H1 (cell line): ENCODE measurements at regions not wholly inside any gene's neighbourhood (a gene's known extent, or its start where the extent isn't known, plus 50 kb on each side); places are given as distances from the start of the nearest gene placed in this dataset.

Source experiments
- CTCF ChIA-PET: fragments of 300-600 bp; sonication (Branson Sonifier 250); formaldehyde crosslinking; loops from one replicate; lab custom pipeline; 2021; ENCODE audit not compliant: partially characterized antibody; lab: Charles Lee
- POLR2A ChIA-PET: fragments of 300-600 bp; sonication (Branson Sonifier 250); formaldehyde crosslinking; loops from one replicate; lab custom pipeline; 2021; ENCODE audit warnings: inconsistent platforms; ENCODE audit not compliant: partially characterized antibody; lab: Charles Lee
- DNase-seq, 2 experiments: peaks; one replicate each; pipeline versions ENCODE4 v3.0.0 to v3.0.0-alpha.2; 2010 to 2022; ENCODE audit warnings: low spot score in 2 of 2, low read depth in 1 of 2, mixed read lengths in 1 of 2
- FAIRE-seq: peaks from 2 replicates; lab custom pipeline; 2011; peaks lifted over from hg19 to GRCh38; lab: Jason Lieb, UNC
- H2AFZ ChIP-seq: 2 replicates; pipeline ENCODE4 v1.8.1; 2012; ENCODE audit warnings: low read length, inconsistent platforms
- H2AK5ac ChIP-seq: 2 replicates; pipeline ENCODE4 v1.6.1; 2013; ENCODE audit warnings: low read depth, low read length
- H2BK120ac ChIP-seq: replicated peaks from 2 replicates; pipeline ENCODE3; 2013; ENCODE audit warnings: low read depth, low read length, inconsistent platforms
- H2BK12ac ChIP-seq: 2 replicates; pipeline ENCODE4 v1.6.1; 2013; ENCODE audit warnings: low read depth, low read length
- H2BK15ac ChIP-seq: 2 replicates; pipeline ENCODE4 v1.6.1; 2013; ENCODE audit warnings: low read length
- H2BK20ac ChIP-seq: 2 replicates; pipeline ENCODE4 v1.6.1; 2013; ENCODE audit warnings: low read length
- H2BK5ac ChIP-seq: 2 replicates; pipeline ENCODE4 v1.6.1; 2013; ENCODE audit warnings: low read depth, low read length
- H3K14ac ChIP-seq: 2 replicates; pipeline ENCODE4 v1.6.1; 2013; ENCODE audit warnings: inconsistent platforms; ENCODE audit not compliant: insufficient read length
- H3K18ac ChIP-seq: 2 replicates; pipeline ENCODE4 v1.6.1; 2013; ENCODE audit warnings: low read length; ENCODE audit errors: extremely low read depth
- H3K23ac ChIP-seq: 2 replicates; pipeline ENCODE4 v1.6.1; 2013; ENCODE audit warnings: inconsistent platforms; ENCODE audit not compliant: insufficient read length
- H3K23me2 ChIP-seq: 2 replicates; pipeline ENCODE4 v1.6.1; 2013; ENCODE audit warnings: low read depth, low read length
- H3K27ac ChIP-seq: 2 replicates; pipeline ENCODE4 v1.6.1; 2011; ENCODE audit warnings: low read depth, low read length, inconsistent platforms
- H3K27me3 ChIP-seq, 4 experiments: replicated peaks in 1 of 4; 1 replicate in 1 of 4; 2 replicates in 3 of 4; pipeline versions ENCODE4 v1.6.1 to v1.8.1; 2011 to 2013; ENCODE audit warnings: low read length in 3 of 4, mild to moderate bottlenecking in 3 of 4, inconsistent platforms in 2 of 4, mixed read lengths in 2 of 4, moderate library complexity in 1 of 4; ENCODE audit not compliant: control insufficient read depth in 3 of 4, insufficient read depth in 3 of 4; ENCODE audit errors: extremely low read depth in 1 of 4
- H3K36me3 ChIP-seq, 4 experiments: 2 replicates each; pipeline versions ENCODE4 v1.6.1 to v1.8.1; 2011 to 2013; ENCODE audit warnings: mild to moderate bottlenecking in 4 of 4, low read length in 3 of 4, moderate library complexity in 2 of 4, control low read depth in 1 of 4, inconsistent platforms in 1 of 4; ENCODE audit not compliant: insufficient read depth in 4 of 4, control insufficient read depth in 2 of 4
- H3K4ac ChIP-seq: replicated peaks from 2 replicates; pipeline ENCODE3; 2013; ENCODE audit warnings: low read length, low read depth, mixed read lengths, inconsistent platforms; ENCODE audit not compliant: insufficient read length
- H3K4me1 ChIP-seq, 4 experiments: replicated peaks in 1 of 4; 1 replicate in 1 of 4; 2 replicates in 3 of 4; pipeline versions ENCODE4 v1.6.1 to v1.8.1; 2011 to 2013; ENCODE audit warnings: low read length in 3 of 4, inconsistent platforms in 2 of 4, mixed read lengths in 1 of 4; ENCODE audit not compliant: insufficient read depth in 4 of 4, control insufficient read depth in 3 of 4
- H3K4me2 ChIP-seq, 2 experiments: 2 replicates each; pipeline versions ENCODE4 v1.6.1 to v1.8.1; 2011 to 2013; ENCODE audit warnings: low read depth in 2 of 2, low read length in 2 of 2, control low read depth in 1 of 2, inconsistent platforms in 1 of 2, mild to moderate bottlenecking in 1 of 2; ENCODE audit not compliant: insufficient read depth in 1 of 2
- H3K4me3 ChIP-seq, 4 experiments: fragments of 200-600, 300-600 bp in 1 of 4; sonication (generic), shearing (Covaris generic), sonication (Bioruptor Twin) in 1 of 4; 2 replicates each; pipeline versions ENCODE4 v1.5.1 to v1.8.1; 2011 to 2016; ENCODE audit warnings: low read length in 4 of 4, low read depth in 3 of 4, control low read depth in 2 of 4, inconsistent platforms in 2 of 4, mild to moderate bottlenecking in 2 of 4, mixed read lengths in 1 of 4, moderate library complexity in 1 of 4; ENCODE audit not compliant: insufficient read depth in 2 of 4; ENCODE audit errors: extremely low read depth in 1 of 4
- H3K56ac ChIP-seq: replicated peaks from 2 replicates; pipeline ENCODE3; 2013; ENCODE audit warnings: low read depth, mild to moderate bottlenecking, mixed read lengths, low read length, inconsistent platforms; ENCODE audit not compliant: insufficient read length
- H3K79me1 ChIP-seq: 2 replicates; pipeline ENCODE4 v1.6.1; 2013; ENCODE audit warnings: low read depth, low read length, control low read depth
- H3K79me2 ChIP-seq, 2 experiments: 2 replicates each; pipeline versions ENCODE4 v1.6.1 to v1.8.1; 2012 to 2013; ENCODE audit warnings: low read length in 2 of 2, mild to moderate bottlenecking in 2 of 2, inconsistent platforms in 1 of 2; ENCODE audit not compliant: insufficient read depth in 2 of 2, control insufficient read depth in 1 of 2
- H3K9ac ChIP-seq, 4 experiments: replicated peaks in 1 of 4; 1 replicate in 1 of 4; 2 replicates in 3 of 4; pipeline versions ENCODE4 v1.6.1 to v1.8.1; 2011 to 2013; ENCODE audit warnings: low read depth in 3 of 4, low read length in 3 of 4, control low read depth in 2 of 4, mild to moderate bottlenecking in 2 of 4, moderate library complexity in 2 of 4, inconsistent platforms in 1 of 4; ENCODE audit errors: extremely low read depth in 1 of 4
- H3K9me3 ChIP-seq, 2 experiments: 2 replicates each; pipeline versions ENCODE4 v1.6.1 to v1.8.1; 2012 to 2013; ENCODE audit warnings: mild to moderate bottlenecking in 2 of 2, moderate library complexity in 2 of 2, control low read depth in 1 of 2, inconsistent platforms in 1 of 2, low read depth in 1 of 2, low read length in 1 of 2, mixed read lengths in 1 of 2; ENCODE audit not compliant: insufficient read depth in 2 of 2
- H4K20me1 ChIP-seq, 2 experiments: replicated peaks in 1 of 2; 2 replicates each; pipeline versions ENCODE3 to v1.8.1; 2011 to 2013; ENCODE audit warnings: inconsistent platforms in 2 of 2, low read length in 2 of 2, mild to moderate bottlenecking in 1 of 2; ENCODE audit not compliant: insufficient read depth in 2 of 2, control insufficient read depth in 1 of 2
- H4K5ac ChIP-seq: 2 replicates; pipeline ENCODE4 v1.6.1; 2013; ENCODE audit warnings: low read length, low read depth, mixed read lengths, inconsistent platforms; ENCODE audit not compliant: insufficient read length
- H4K8ac ChIP-seq: 2 replicates; pipeline ENCODE4 v1.8.0; 2013; ENCODE audit warnings: mild to moderate bottlenecking, moderate library complexity, low read length, inconsistent platforms; ENCODE audit not compliant: insufficient read depth; ENCODE audit errors: extremely low read depth
- H4K91ac ChIP-seq: replicated peaks from 2 replicates; pipeline ENCODE3; 2013; ENCODE audit warnings: low read length, mixed read lengths, inconsistent platforms; ENCODE audit not compliant: insufficient read length
- CHD2 ChIP-seq: IDR thresholded peaks from 2 replicates; pipeline ENCODE4 v1.6.1; 2012; ENCODE audit warnings: low read length, improper control_type of control experiment
- E2F6 ChIP-seq: IDR thresholded peaks from 2 replicates; pipeline ENCODE4 v1.6.1; 2012; ENCODE audit warnings: inconsistent platforms
- EGR1 ChIP-seq: IDR thresholded peaks from 2 replicates; pipeline ENCODE4 v1.6.1; 2011; ENCODE audit warnings: low read depth, low read length, borderline replicate concordance
- EZH2 ChIP-seq: fragments of 200-600 bp; sonication (generic); IDR thresholded peaks from 2 replicates; pipeline ENCODE4 v1.7.1; 2012; ENCODE audit warnings: low read depth, mild to moderate bottlenecking, moderate library complexity, low read length, inconsistent platforms; ENCODE audit not compliant: severe bottlenecking
- MAFK ChIP-seq: IDR thresholded peaks from 2 replicates; pipeline ENCODE4 v1.6.1; 2012; ENCODE audit warnings: low read depth, mild to moderate bottlenecking, improper control_type of control experiment, low read length
- PHF8 ChIP-seq: fragments of 200-600 bp; sonication (generic); conservative IDR thresholded peaks from 2 replicates; pipeline ENCODE4 v1.7.1; 2012; ENCODE audit warnings: low read depth, mild to moderate bottlenecking, inconsistent platforms, low read length, moderate library complexity
- SAP30 ChIP-seq: fragments of 300-600 bp; sonication (generic); IDR thresholded peaks from 2 replicates; pipeline ENCODE4 v1.7.1; 2012; ENCODE audit warnings: low read length, moderate library complexity, mild to moderate bottlenecking, inconsistent platforms; ENCODE audit not compliant: insufficient read depth, insufficient replicate concordance
- SIN3A ChIP-seq, 2 experiments: IDR thresholded peaks in 1 of 2; conservative IDR thresholded peaks in 1 of 2; 2 replicates each; pipeline ENCODE4 v1.6.1; 2011 to 2012; ENCODE audit warnings: low read length in 2 of 2, improper control_type of control experiment in 1 of 2, low read depth in 1 of 2, mild to moderate bottlenecking in 1 of 2
- WGBS, 2 experiments: shearing (Covaris generic) in 1 of 2; methylation state at CpG; one replicate each; pipeline versions ENCODE4 v1.1.6 to v1.1.7; 2013 to 2015; ENCODE audit warnings: low lambda C conversion rate in 2 of 2, mixed read lengths in 2 of 2, inconsistent platforms in 1 of 2, low coverage in 1 of 2, missing lambda C conversion rate in 1 of 2; ENCODE audit not compliant: insufficient replicate concordance in 2 of 2, insufficient coverage in 1 of 2, insufficient read length in 1 of 2; ENCODE audit errors: extremely low coverage in 1 of 2, missing lambda C conversion rate in 1 of 2; 5-methylcytosine and 5-hydroxymethylcytosine counted together

DNA sequence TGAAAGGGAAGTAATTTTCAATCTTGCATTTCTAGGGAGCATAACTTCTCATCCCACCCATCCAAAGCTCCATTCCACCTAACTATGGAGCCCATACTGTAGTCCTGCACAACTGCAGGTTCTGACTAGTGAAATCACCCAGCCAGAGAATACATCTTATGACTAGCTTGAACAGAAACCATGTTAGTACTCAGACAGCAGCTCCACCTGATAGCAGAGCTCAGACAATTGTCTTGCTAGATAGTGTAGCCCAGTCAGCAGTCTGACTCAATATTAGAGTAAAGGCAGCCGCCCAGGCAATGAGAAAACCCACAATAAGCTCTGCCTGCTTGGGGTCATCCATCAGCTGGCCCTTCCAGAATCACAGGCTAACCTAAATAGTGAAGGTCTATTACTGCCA, 544.7 kb upstream of the GBE1 start:
- H3K56ac ChIP-seq, result no peak overlapping the region
- H2BK20ac ChIP-seq, result no peak overlapping the region
- H3K27ac ChIP-seq, result no peak overlapping the region
- H3K23ac ChIP-seq, result no peak overlapping the region
- H2BK15ac ChIP-seq, result no peak overlapping the region
- H4K5ac ChIP-seq, result no peak overlapping the region
- no peaks in the 10 kb centered on the region for H3K79me1 ChIP-seq
- no peak for DNase-seq
- no peak overlapping the region for H3K14ac ChIP-seq
- no peak overlapping the region for H3K4me2 ChIP-seq
- no peaks in the 10 kb centered on the region for H3K27me3 ChIP-seq
- H4K91ac ChIP-seq, result no peak overlapping the region
- no peak overlapping the region for H2AFZ ChIP-seq
- H3K23me2 ChIP-seq, result no peaks in the 10 kb centered on the region
- H3K36me3 ChIP-seq, result no peaks in the 10 kb centered on the region
- CTCF ChIA-PET, result interaction anchor here (1.1 kb wide), 1 partner anchor 14 kb away, joined by 5 read pairs; no protein-coding TSS in a partner anchor
- 82% methylated on average over 1 of the region's 1 CpG; no CpG with 5 or more reads in 1 of the 2 experiments for WGBS, 2 experiments
- H3K18ac ChIP-seq, result no peak overlapping the region
- POLR2A ChIA-PET, result no interaction called here
- no peak overlapping the region for H2BK12ac ChIP-seq
- H2BK5ac ChIP-seq, result no peak overlapping the region
- no peaks in the 10 kb centered on the region for H3K9me3 ChIP-seq
- no peaks in the 10 kb centered on the region for H3K79me2 ChIP-seq
- H3K4ac ChIP-seq, result no peak overlapping the region
- no peak overlapping the region for H2AK5ac ChIP-seq
- no peak overlapping the region for H4K8ac ChIP-seq
- no peaks in the 10 kb centered on the region for H3K4me1 ChIP-seq
- H4K20me1 ChIP-seq, result no peaks in the 10 kb centered on the region
- H3K4me3 ChIP-seq, result no peak overlapping the region
- no peak for FAIRE-seq
- no peak overlapping the region for H2BK120ac ChIP-seq
- H3K9ac ChIP-seq, result no peak overlapping the region
- TF ChIP-seq SIN3A (conservative IDR thresholded peaks at IDR 0.05 in 1 of 2, IDR thresholded peaks at IDR 0.05 in 1 of 2; ENCODE audit: low read depth in 1 of 2, low read length in 2 of 2), result no peak
- TF ChIP-seq PHF8, result no peak
- TF ChIP-seq EZH2, result no peak
- no peak for TF ChIP-seq E2F6
- no peak for TF ChIP-seq CHD2
- no peak for TF ChIP-seq MAFK
- no peak for TF ChIP-seq EGR1
- no peak for TF ChIP-seq SAP30
